IMR-90 (cell line): ENCODE measurements at regions not wholly inside any gene's neighbourhood (a gene's known extent, or its start where the extent isn't known, plus 50 kb on each side); places are given as distances from the start of the nearest gene placed in this dataset.

ENCODE experiments used
- ATAC-seq: fragments of 200-7000 bp; cut with Tn5 transposase; 2 replicates; pipeline ENCODE4 v1.9.1; 2020; ENCODE audit warnings: low read depth, mild to moderate bottlenecking, moderate library complexity
- BruUV-seq: library from RNA; stranded (reverse); fragments of 400-500 nt; replicated peaks from 2 replicates; lab custom pipeline; 2021; lab: Mats Ljungman, UMichigan
- CTCF ChIA-PET: fragments of 300-600 bp; formaldehyde crosslinking; extraction: SDS; loops from one replicate; lab custom pipeline; 2021; ENCODE audit warnings: antibody characterized with exemption; lab: Yijun Ruan, JAX
- POLR2A ChIA-PET: fragments of 300-600 bp; sonication (Branson Sonifier 250); formaldehyde crosslinking; loops from one replicate; lab custom pipeline; 2022; ENCODE audit warnings: antibody characterized with exemption; ENCODE audit not compliant: unreplicated experiment; lab: Charles Lee
- DNase-seq: peaks from one replicate; pipeline ENCODE4 v3.0.0; 2013
- H2AFZ ChIP-seq: replicated peaks from 2 replicates; pipeline ENCODE3; 2013; ENCODE audit warnings: low read length, mild to moderate bottlenecking; ENCODE audit not compliant: poor library complexity
- H2AK5ac ChIP-seq: 2 replicates; pipeline ENCODE4 v1.6.1; 2013; ENCODE audit warnings: low read depth, low read length, inconsistent platforms
- H2AK9ac ChIP-seq: replicated peaks from 2 replicates; pipeline ENCODE3; 2013; ENCODE audit warnings: mild to moderate bottlenecking, low read depth, low read length, moderate library complexity; ENCODE audit not compliant: poor library complexity
- H2BK120ac ChIP-seq: 2 replicates; pipeline ENCODE4 v1.6.1; 2013; ENCODE audit warnings: low read depth, low read length, inconsistent platforms
- H2BK15ac ChIP-seq: 3 replicates; pipeline ENCODE4 v1.6.1; 2013; ENCODE audit warnings: low read depth, low read length, inconsistent platforms
- H2BK20ac ChIP-seq: 2 replicates; pipeline ENCODE4 v1.6.1; 2013; ENCODE audit warnings: low read depth, mild to moderate bottlenecking, inconsistent platforms, low read length, moderate library complexity
- H2BK5ac ChIP-seq: 2 replicates; pipeline ENCODE4 v1.6.1; 2013; ENCODE audit warnings: mild to moderate bottlenecking, low read depth, low read length, inconsistent platforms; ENCODE audit not compliant: poor library complexity, severe bottlenecking
- H3K14ac ChIP-seq: replicated peaks from 2 replicates; pipeline ENCODE4 v1.6.1; 2013; ENCODE audit warnings: low read depth, low read length, inconsistent platforms
- H3K18ac ChIP-seq: 2 replicates; pipeline ENCODE4 v1.6.1; 2013; ENCODE audit warnings: low read depth, low read length, control low read depth
- H3K23ac ChIP-seq: 2 replicates; pipeline ENCODE4 v1.6.1; 2013; ENCODE audit warnings: low read depth, low read length, inconsistent platforms
- H3K27ac ChIP-seq: 2 replicates; pipeline ENCODE4 v1.5.1; 2013; ENCODE audit warnings: mild to moderate bottlenecking, control low read depth, low read length; ENCODE audit not compliant: insufficient read depth
- H3K27me3 ChIP-seq: 2 replicates; pipeline ENCODE4 v1.6.1; 2013; ENCODE audit warnings: low read length; ENCODE audit not compliant: control insufficient read depth, insufficient read depth
- H3K36me3 ChIP-seq: 2 replicates; pipeline ENCODE4 v1.6.1; 2013; ENCODE audit warnings: low read length, mixed read lengths; ENCODE audit not compliant: control insufficient read depth, insufficient read depth
- H3K4ac ChIP-seq: 2 replicates; pipeline ENCODE4 v1.6.1; 2013; ENCODE audit warnings: low read depth, low read length, inconsistent platforms
- H3K4me1 ChIP-seq: 2 replicates; pipeline ENCODE4 v1.6.1; 2013; ENCODE audit warnings: low read length, mixed read lengths; ENCODE audit not compliant: control insufficient read depth, insufficient read depth
- H3K4me2 ChIP-seq: 2 replicates; pipeline ENCODE4 v1.6.1; 2013; ENCODE audit warnings: low read depth, mild to moderate bottlenecking, control low read depth, low read length, moderate library complexity
- H3K4me3 ChIP-seq: 2 replicates; pipeline ENCODE4 v1.5.1; 2013; ENCODE audit warnings: low read depth, mild to moderate bottlenecking, control low read depth, low read length, moderate library complexity; ENCODE audit not compliant: insufficient read depth
- H3K56ac ChIP-seq: 2 replicates; pipeline ENCODE4 v1.6.1; 2013; ENCODE audit warnings: low read length, inconsistent platforms; ENCODE audit not compliant: insufficient read depth; ENCODE audit errors: extremely low read depth
- H3K79me1 ChIP-seq, 2 experiments: 2 replicates each; pipeline ENCODE4 v1.6.1; 2013; ENCODE audit warnings: low read length in 2 of 2, inconsistent platforms in 1 of 2, low read depth in 1 of 2
- H3K9ac ChIP-seq: 2 replicates; pipeline ENCODE4 v1.6.1; 2013; ENCODE audit warnings: low read depth, low read length, control low read depth
- H3K9me1 ChIP-seq: 2 replicates; pipeline ENCODE4 v1.6.1; 2013; ENCODE audit warnings: low read length, inconsistent platforms; ENCODE audit not compliant: insufficient read depth
- H3K9me3 ChIP-seq: 2 replicates; pipeline ENCODE4 v1.6.1; 2013; ENCODE audit warnings: low read length; ENCODE audit not compliant: control insufficient read depth, insufficient read depth
- H4K20me1 ChIP-seq: 2 replicates; pipeline ENCODE4 v1.6.1; 2013; ENCODE audit warnings: low read length, inconsistent platforms; ENCODE audit not compliant: insufficient read depth
- H4K5ac ChIP-seq: 2 replicates; pipeline ENCODE4 v1.6.1; 2013; ENCODE audit warnings: mild to moderate bottlenecking, low read depth, low read length, control low read depth
- H4K8ac ChIP-seq, 2 experiments: 2 replicates each; pipeline ENCODE4 v1.6.1; 2013; ENCODE audit warnings: low read depth in 2 of 2, low read length in 2 of 2, control low read depth in 1 of 2, inconsistent platforms in 1 of 2
- H4K91ac ChIP-seq: 2 replicates; pipeline ENCODE4 v1.6.1; 2013; ENCODE audit warnings: low read depth, low read length, inconsistent platforms; ENCODE audit not compliant: insufficient read depth
- CEBPB ChIP-seq: IDR thresholded peaks from 2 replicates; pipeline ENCODE4 v1.6.1; 2012; ENCODE audit warnings: low read depth, low read length, improper control_type of control experiment
- ELK1 ChIP-seq: fragments of 150-350 bp; IDR thresholded peaks from 2 replicates; pipeline ENCODE4 v1.6.1; 2016; ENCODE audit warnings: low read depth, mild to moderate bottlenecking, low read length, moderate library complexity, borderline replicate concordance
- NFE2L2 ChIP-seq: fragments of 150-350 bp; IDR thresholded peaks from 2 replicates; pipeline ENCODE4 v1.6.1; 2016; ENCODE audit warnings: low read depth, mild to moderate bottlenecking, low read length
- POLR2A ChIP-seq: IDR thresholded peaks from 2 replicates; pipeline ENCODE4 v1.6.1; 2012; ENCODE audit warnings: mild to moderate bottlenecking, low read depth, low read length
- RAD21 ChIP-seq: IDR thresholded peaks from 2 replicates; pipeline ENCODE4 v1.6.1; 2012; ENCODE audit warnings: low read length, improper control_type of control experiment
- RCOR1 ChIP-seq: IDR thresholded peaks from 2 replicates; pipeline ENCODE4 v1.6.1; 2012; ENCODE audit warnings: mild to moderate bottlenecking, low read length, improper control_type of control experiment; ENCODE audit not compliant: insufficient replicate concordance
- USF2 ChIP-seq: fragments of 150-350 bp; IDR thresholded peaks from 2 replicates; pipeline ENCODE4 v1.6.1; 2017; ENCODE audit warnings: mild to moderate bottlenecking, antibody characterized with exemption, low read length, low read depth
- WGBS, 2 experiments: methylation state at CpG; one replicate each; pipeline versions ENCODE4 v1.1.5 to v1.1.7; 2013; ENCODE audit warnings: missing lambda C conversion rate in 2 of 2; ENCODE audit not compliant: insufficient read length in 1 of 2; ENCODE audit errors: extremely low coverage in 2 of 2; 5-methylcytosine and 5-hydroxymethylcytosine counted together
- dilution Hi-C: fragments of 300-500 bp; cut with HindIII; formaldehyde crosslinking; loops from one replicate; pipeline ENCODE4 v1.14.3; 2018; ENCODE audit warnings: low sequenced_read_pairs; ENCODE audit not compliant: unreplicated experiment
- in situ Hi-C: fragments of 300-500 bp; cut with MboI; formaldehyde crosslinking; loops from 3 replicates; pipeline ENCODE4 v1.14.3; 2019; ENCODE audit warnings: low sequenced_read_pairs, inconsistent platforms, mixed read lengths
- intact Hi-C: fragments of 100-400 bp; cut with micrococcal nuclease; formaldehyde crosslinking; loops from 2 replicates; pipeline ENCODE4 v1.10.0; 2022

- intact Hi-C loops: no loop called here
- H2BK120ac ChIP-seq: no peak overlapping the region
- H3K56ac ChIP-seq: no peak overlapping the region
- no peak overlapping the region for H2AK9ac ChIP-seq
- no peak overlapping the region for H3K14ac ChIP-seq
- H4K20me1 ChIP-seq: no peaks in the 10 kb centered on the region
- H3K9ac ChIP-seq: no peak overlapping the region
- H2BK20ac ChIP-seq: no peak overlapping the region
- H3K4me1 ChIP-seq: no peaks in the 10 kb centered on the region
- no peaks in the 10 kb centered on the region for H3K36me3 ChIP-seq
- H2BK15ac ChIP-seq: no peak overlapping the region
- peaks cover 28% of the 10 kb centered on the region for H3K27me3 ChIP-seq
- TF ChIP-seq RAD21: no peak
- TF ChIP-seq POLR2A: no peak
- TF ChIP-seq USF2: no peak
- no peak for TF ChIP-seq ELK1
- no peak for TF ChIP-seq NFE2L2
- TF ChIP-seq CEBPB: no peak
- no peak for TF ChIP-seq RCOR1
- DNase-seq (no peak), ATAC-seq (no peak)
- no CpG with 5 or more reads among the region's 6 CpGs for WGBS, 2 experiments
- no peaks in the 10 kb centered on the region for H3K9me1 ChIP-seq
- POLR2A ChIA-PET: no interaction called here
- H2AK5ac ChIP-seq: no peak overlapping the region
- H3K4me2 ChIP-seq: no peak overlapping the region
- dilution Hi-C loops: no loop called here
- no peak overlapping the region for H3K23ac ChIP-seq
- CTCF ChIA-PET: no interaction called here
- H4K91ac ChIP-seq: no peak overlapping the region
- no peak overlapping the region for H4K8ac ChIP-seq
- no peak overlapping the region for H3K27ac ChIP-seq
- H3K79me1 ChIP-seq: no peaks in the 10 kb centered on the region
- no peak overlapping the region for H2BK5ac ChIP-seq
- no peak overlapping the region for H2AFZ ChIP-seq
- H4K5ac ChIP-seq: no peak overlapping the region
- BruUV-seq: no TSS peak
- in situ Hi-C loops: loop anchor here (10.0 kb wide), 1 partner anchor 288 kb away; no protein-coding TSS in a partner anchor
- no peak overlapping the region for H3K4me3 ChIP-seq
- no peaks in the 10 kb centered on the region for H3K9me3 ChIP-seq
- no peak overlapping the region for H3K4ac ChIP-seq
- no peak overlapping the region for H3K18ac ChIP-seq
Observed at GRCh38 chr21:33122507-33122906, 52.6 kb downstream of the OLIG1 start.
